Anterior cingulate cortex (tissue), 58 donors: ENCODE measurements at regions not wholly inside any gene's neighbourhood (a gene's known extent, or its start where the extent isn't known, plus 50 kb on each side); places are given as distances from the start of the nearest gene placed in this dataset.
"Not testable (repeated sequence)": the region's sequence is repeated elsewhere in the genome, so short reads cannot be mapped to it uniquely, and the experiment has no call there.

Experiments used
- DNase-seq, 58 donors: peaks; one replicate each; lab custom pipeline; 2025; lab: John Stamatoyannopoulos, UW

DNA sequence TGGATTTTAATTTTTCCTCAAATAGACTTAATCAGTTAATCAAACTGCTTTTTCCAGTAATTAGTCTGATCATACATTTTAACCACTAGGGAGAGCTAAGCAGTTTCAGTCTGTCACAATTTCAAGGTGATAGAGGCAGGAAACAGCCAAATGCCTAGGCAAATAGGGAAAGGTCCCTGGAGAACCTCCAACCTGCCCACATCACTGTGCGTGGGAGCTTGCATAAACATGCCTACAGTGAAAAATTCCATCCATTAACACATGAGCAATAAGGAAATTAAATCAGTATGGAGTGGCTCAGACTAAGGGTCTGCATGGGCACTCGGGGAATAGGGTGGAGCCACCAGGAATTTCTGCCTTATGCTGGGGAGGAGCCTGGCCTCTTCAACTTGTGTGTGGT, 74.6 kb downstream of the AASDHPPT start:
- DNase-seq = no peak

DNA sequence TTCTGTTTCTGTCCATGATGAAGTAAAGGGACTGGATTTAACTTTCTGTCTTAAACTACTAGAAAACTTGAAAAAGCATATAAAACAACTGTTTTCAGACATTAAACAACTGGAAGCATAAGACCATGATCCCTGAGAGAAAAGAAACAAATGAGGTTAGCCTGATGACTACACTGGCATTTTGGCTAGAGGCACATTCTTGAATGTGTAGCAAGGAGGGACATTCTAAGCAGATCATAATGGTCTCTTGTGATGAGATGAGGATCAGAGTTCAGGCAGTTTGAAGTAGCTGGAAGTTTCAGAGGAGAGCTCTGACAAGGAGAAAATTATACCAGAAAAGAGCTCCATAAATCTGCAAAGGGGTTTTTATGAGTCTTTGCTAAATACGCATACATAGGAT, 75.4 kb downstream of the AASDHPPT start:
- no peak for DNase-seq

DNA sequence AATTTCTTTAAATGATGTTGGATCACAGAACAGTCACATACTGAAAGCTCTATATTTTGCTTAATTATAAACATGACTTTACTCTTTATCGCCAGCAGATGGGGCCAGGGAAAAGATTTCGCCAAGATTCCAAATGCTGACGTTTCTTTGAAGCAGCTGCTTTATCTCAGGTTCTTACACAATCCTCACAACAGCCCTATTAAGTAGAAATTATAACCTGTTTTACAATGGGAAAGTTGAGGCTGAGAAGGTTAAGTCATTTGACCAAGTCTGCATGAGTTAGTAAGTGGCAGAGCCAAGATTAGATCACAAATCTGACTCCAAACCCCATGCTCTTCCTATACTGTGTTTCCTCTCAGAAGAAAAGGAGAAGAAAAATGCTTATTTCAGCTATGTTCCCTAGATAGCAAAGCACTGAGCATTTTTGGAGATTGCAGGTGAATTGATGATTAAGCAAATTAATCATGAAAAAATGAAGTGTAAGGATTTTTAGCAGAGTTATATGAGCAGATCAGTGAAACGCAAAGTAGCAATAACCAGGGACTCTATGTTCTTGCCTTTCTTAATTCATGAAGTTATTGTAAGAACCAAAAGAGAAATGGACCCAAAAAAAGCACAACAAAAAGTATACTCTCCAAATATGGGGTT, 79.0 kb downstream of the AASDHPPT start:
- DNase-seq = peak in 11 of 58 donors; percentile 0 to 35 (median 10)

DNA sequence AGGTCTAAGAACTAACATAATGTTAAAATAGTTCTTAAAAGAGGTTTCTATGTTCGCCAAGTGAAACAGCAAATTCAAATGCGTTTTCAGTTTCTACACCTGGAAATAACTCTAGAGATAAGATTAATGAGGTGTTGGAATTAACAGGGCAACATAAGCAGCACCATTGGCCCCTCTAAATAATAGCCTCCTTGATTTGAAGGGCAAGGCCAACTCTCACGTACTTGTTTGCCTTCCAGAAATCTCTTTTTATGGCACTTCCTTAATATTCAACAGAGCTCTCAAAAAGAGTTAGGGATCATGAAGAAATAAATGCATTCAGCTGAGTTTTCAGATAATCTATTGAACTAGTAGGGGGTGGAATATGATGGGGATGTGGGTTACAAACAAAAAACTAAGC, 80.9 kb downstream of the AASDHPPT start:
- no peak for DNase-seq

DNA sequence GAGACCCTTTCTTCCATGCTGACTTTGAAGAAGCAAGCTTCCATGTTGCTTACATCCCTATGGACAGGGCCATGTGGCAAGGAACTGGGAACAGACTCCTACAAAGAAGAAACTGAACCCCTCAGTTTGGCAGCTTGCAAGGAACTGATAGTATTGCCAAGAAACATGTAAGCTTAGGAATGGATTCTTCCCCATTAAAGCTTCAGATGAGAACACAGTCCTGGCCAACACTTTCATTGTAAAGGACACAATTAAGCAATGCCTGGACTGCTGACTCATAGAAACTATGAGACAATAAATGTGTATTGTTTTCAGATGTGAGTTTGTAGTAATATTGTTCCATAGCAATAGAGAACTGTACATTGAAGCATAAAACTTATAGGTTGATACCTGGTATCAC, 82.4 kb downstream of the AASDHPPT start:
- DNase-seq = no peak

DNA sequence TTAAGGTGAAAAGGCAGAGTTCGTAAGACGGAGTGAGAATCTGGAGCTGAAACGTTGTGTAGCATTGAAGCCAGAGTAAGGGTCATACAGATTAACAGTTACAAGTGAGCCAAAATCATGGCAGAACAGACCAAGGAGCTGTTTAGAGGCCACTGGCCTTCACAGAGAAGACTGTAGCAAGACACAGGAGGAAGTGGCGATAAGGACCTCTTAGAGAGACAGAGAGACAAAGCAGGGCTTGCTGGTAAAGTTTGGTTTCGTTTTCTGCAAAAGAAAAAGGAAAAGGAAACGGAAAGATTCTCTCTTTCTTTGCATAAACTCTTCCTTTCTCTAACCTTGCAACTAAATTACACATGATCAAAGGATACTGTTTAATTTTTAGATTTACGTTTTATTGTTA, 83.0 kb downstream of the AASDHPPT start:
- DNase-seq = no peak

DNA sequence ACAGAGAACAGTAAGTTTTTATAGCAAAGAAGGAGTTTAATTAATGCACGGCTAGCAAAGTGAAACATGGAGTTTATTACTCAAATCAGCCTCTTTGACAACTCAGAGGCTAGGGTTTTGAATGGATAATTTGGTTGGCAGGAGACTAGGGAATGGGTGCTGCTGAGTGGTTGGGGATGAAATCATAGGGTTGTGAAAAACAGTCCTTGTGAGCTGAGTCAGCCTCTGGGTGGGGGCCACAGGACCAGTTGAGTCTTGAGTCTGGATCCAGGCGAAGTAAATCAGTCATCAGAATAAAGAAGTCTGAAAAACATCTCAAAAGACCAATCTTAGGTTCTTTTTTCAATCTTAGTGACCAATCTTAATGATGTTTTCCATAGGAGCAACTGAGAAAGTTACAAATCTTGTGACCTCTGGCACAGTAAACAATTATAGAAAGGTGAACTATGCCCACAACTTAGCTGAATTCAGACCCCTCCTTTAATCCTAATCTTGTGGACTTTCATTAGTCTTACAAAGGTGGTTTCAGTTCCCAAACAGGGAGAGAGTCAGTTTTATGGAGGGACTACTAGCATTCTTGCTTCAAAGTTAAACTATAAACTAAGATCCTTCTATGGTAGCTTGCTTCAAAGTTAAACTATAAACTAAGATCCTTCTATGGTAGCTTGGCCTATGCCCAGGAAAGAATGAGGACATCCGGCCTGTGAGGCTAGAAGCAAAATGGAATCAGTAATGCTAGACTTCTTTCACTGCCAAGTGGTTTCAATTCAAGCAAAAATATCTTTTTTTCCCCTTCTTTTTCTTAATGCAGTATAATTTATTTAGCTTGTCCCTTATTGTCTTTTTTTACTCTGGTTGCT, 84.5 kb downstream of the AASDHPPT start:
- DNase-seq = peak in 1 of 58 donors; percentile 1

DNA sequence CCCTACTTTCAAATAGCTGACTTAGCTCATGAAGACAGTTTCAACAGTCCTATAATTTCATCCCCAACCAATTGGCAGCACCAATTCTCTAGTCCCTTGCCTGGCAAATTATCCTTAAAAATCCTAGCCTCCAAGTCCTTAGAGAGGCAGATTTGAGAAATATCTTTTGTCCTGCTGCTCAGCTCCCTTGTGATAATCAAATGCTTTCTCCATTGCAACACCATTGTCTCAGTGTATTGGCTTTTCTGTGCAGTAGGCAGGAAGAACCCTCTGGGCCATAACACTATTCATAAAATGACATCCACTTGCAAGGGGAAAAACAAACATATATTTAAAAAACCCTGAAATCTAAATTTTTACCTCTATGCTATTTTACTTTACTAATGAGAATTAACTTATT, 89.6 kb downstream of the AASDHPPT start:
- no peak for DNase-seq

DNA sequence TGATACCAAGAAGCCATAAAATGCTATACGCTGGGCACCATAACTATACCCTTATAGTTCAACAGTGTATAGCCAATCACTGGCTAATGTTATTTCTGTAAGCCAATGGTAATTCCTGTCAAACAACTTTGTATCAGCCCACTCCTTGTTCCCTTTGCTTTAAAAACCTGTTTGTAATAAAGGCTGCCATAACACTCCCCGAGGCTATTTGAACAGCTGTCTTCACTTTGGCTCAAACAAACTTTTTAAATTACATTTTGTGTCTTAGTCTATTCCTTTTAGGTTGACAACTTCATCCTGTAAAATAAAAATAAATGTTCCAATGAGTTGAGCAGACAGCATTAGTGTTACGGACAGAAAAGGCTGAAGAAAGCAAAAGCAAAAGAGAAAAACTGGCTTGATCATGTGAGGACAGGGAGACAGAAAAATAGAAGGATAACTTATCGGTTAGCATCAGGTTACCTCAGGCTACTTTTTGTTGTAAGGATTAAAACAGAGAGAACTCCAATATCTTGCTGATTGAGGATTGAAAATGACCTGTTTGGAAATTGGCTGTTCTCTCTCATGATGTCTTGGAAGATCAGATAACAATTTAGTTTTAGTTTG, 95.0 kb downstream of the AASDHPPT start:
- DNase-seq = no peak

DNA sequence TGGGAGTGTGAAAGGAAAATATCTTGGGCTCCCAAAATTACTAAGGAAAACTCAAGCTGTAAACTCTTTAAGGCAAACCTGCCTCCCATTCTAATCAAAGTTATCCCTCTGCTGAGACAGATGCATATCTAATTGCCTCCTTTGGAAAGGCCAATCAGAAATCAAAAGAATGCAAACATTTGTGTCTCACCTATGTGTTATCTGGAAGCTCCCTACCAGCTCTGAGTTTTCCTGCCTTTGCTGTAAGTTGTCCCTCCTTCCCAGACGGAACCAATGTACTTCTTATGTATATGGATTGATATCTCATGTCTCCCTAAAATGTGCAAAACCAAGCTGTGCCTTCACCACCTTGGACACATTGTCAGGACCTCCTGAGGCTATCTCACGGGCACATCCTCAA, 95.8 kb downstream of the AASDHPPT start:
- DNase-seq = no peak

DNA sequence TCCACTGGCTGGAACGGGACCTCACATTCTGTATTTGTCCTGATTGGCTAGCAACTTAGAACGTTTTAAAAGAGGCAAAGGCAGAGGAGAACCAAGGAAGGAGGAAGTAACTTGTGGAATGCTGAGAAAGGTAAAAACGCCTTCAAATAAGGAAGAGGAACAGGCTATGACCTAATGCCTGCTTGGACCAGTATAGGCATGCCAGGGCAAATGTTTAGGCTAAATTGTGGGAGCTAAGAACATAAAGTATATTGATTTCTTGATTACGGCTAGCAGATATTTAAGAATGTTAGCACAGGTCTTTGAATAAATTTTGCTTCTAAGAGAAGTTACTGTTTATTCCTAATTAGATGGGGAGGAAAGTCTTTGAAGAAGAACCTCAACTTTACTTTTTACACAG, 96.5 kb downstream of the AASDHPPT start:
- DNase-seq = not testable (repeated sequence)

DNA sequence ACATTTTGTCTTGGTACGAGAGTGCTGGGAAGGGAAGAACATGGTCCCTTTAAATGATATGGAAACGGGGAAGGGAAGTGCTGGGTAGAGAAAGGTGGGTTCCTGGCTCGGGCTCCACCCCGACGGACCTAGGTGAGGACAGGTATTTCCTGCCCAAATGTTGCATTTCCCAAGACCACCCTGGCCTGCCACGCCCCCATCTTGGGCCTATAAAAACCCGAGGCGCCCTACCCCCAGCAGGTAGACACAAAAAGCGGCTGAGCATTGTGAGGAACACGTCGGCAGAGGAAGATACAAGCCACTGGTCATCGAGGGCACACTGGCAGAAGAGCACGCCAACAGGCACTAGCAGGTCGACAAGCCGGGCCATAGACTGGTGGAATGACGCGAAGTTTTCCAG, 99.4 kb downstream of the AASDHPPT start:
- DNase-seq = peak in 1 of 58 donors; percentile 0

DNA sequence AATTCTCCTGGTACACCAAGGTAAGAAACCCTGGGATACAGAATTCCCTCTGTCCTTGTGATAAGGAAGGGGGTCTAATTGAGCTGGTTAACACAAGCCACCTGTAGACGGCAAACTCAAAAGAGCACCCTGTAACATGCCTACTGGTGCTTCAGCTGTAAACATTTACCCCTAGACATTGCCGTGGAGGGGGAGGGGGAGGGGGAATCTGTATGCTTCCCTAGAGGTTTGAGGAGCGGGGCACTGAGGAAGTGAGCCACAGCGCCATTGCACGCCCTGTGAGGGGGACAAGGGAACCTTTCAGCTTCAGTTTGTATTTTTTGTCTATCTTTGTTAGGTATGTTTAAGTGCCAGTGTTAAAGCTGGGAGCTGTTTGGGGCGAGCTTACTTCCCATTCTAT, 99.8 kb downstream of the AASDHPPT start:
- DNase-seq = no peak

DNA sequence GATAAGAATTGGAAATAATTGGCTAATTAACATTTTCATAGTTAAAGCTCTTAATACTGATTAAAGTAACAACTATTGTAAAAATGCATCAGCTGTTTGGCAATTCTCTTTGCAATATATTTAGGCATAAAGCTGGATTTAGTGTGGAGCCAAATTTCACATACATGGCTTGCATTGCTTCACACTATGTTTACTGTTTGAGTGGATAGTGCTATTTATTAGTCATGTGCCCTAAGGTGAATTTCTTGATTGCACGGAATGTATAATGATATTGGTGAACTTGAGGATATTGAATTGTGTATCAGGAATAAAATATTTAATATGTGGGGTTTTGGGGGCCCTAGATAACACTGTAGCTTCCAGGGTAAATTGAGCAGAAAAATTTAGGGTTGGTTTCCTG, 100.9 kb downstream of the AASDHPPT start:
- no peak for DNase-seq

DNA sequence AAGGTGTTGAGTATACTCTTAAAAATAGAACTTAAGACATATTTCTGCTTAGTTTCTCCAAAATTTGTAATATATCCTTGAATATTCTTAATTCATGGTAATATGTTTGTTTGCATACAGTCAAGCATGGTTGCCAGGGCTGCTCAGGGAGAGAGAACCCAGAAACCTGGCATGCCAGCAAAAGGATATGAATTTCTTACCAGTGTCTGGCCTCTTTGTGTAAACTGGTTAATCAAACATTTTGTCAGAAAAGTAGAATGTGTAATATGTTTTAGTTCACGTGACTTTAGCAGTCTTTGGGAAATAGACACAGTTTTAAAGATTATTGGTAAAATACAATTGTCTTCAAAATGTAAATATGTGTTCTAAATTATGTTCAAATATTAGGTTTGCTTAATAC, 101.6 kb downstream of the AASDHPPT start:
- DNase-seq = no peak

DNA sequence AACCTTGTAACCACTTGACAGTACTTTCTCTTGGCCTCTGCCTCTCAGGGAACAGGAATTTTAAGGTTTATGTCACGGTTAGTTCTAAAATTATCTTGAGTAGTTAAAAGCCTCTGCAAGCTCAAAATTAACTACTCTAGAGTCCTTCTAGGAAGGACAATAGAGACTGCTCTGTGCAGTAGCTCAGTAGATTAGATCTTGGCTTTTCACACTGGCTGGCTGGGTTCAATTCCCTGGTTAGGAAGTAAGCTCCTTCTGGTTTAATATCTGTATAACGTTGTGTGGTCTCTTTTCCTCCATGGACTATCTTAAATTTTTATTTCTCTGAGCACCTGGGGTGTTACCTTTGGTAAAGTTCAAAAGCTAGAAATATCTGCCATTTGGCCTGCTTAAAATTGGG, 109.2 kb downstream of the AASDHPPT start:
- no peak for DNase-seq

DNA sequence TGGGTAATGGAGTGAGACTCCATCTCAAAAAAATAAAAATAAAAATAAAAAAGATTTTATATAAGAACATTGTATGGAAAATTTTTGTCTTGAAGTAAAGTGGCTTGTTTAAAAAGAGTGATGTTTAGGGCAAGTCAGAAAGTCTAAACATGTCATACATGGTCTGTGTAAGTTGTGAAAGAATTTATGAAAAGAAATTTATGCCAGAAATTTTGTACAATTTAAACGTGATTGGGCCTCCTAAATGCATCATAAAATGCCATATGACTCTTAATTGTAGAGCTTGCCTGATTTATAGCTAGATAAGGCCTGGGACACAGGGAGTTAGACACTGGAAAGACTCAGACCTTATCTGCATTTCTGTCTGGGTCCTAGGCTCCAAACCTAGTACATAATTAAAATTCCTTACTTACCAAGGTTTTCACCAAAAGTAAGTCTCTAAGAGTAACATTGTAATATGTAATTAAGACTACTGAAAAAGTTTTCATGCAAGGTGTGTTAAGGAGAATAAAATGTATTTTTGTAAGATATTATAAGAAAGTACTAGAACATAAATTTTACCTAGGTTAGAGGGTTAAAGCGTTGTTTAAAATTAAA, 110.5 kb downstream of the AASDHPPT start:
- no peak for DNase-seq

DNA sequence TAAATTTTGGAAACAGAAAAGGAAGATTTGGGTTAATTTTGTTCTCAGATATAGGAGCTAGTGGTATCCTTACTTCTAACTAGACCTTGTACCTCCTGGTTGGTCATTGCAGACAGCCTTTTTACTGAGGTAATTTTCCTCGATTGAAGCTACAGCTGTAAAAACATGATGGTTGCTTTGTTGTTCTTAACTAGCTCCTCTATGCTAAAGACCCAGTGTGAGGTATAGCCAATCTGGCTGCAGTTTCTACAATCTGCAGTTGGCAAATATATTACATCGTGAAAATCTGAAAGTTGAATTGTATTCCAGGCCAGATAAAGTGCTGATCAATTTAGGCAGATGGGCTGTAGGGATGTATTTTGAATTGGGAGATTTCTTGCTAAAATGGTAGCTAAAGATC, 116.5 kb downstream of the AASDHPPT start:
- DNase-seq = no peak

DNA sequence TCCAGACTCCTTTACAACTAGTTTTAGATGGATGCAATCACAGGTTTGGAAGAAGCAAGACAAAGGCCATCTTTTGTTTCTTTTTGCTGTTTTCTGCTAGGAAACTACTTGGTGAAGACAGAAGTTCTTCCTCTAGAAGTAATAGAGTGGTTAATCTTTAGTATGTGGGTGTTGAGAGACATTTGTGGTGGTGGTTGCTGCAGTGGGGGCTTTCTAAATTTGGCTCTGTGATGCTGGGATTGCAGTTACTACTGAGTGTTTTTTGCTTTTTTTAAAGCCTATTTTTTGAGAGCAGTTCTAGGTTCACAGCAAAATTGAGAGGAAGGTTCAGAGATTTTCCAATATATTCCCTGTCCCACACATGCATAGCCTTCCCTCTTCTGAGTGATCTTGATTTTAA, 120.0 kb downstream of the AASDHPPT start:
- peak in 2 of 58 donors; percentile 2 to 6 for DNase-seq

DNA sequence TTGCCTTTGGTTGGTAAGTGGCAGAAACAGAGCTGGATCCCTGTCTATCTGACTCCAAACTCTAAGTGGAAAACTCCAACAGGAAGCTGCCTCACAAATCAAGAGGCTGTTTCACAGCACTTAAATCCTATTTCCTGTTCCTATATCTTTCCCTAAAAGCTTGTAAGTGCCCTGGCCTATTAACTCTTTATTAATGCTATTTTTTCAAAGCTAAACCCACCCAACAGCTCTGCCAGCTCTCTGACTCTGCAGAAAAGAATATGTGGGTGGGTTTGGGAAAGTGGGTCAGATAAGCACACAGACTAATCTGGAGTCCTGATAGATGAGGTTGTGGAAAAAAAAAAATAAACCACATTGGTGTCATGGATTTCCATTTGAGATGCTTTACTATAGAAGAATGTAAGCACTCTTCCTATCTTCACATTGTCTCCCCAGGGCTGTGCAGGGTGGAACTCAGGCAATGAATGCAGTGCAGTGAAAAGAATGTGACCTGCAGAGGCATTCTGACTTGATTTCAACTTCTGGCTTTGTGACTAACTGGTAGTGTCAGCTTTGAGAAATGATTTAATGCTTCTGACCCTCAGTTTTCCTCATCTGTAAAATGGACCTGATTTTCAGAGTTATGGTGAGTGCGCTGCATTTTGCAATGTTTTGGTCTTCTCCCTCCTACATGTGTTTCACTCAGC, 125.6 kb downstream of the AASDHPPT start:
- no peak for DNase-seq

DNA sequence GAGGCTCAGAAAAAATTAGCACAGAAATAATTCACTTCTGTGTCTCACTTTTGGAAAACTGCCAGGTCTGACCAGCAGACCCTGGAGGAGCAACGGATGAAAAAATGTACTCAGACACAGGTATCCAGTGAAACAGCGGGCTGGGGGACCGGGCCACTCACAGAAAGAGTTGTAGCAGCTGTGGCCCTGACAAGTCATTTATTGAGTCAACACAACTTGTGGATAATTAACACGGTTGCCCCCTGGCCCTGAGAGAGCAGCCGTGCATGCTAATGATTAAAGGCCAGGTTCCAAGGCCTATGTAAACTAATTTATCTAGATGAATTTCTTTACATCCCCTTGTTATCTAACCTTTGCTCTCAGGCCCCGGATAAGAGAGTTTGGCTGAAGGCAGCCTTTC, 131.3 kb downstream of the AASDHPPT start:
- DNase-seq = no peak
